ENCODE measurements at regions not wholly inside any gene's neighbourhood (a gene's known extent, or its start where the extent isn't known, plus 50 kb on each side); places are given as distances from the start of the nearest gene placed in this dataset.

DNA sequence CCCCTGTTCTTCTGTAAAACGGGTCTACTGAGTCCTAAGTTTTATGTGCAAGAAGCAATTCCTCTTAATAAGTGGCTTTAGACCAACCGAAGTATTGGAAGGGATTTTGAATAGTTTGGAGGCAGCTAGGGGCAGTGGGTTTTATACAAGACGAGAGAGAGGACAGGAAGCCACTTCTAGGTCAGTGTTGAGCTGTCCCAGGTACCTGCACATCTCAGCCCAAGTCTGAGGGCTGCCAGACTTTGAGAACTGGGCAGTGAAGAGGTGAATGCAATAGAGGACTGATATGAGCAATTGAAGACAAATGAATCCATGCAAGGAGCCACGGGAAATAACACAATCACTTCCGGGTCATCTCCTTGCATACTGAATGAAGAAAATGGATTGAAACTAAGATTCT lies 273.5 kb downstream of the KLF6 start:
- TF ChIP-seq POLR2AphosphoS5 (IDR thresholded peaks at IDR 0.05) (no peak), POLR2A (IDR thresholded peaks at IDR 0.05) (no peak), EP300 (IDR thresholded peaks at IDR 0.05) (no peak)
- TF ChIP-seq, protein P1, sequence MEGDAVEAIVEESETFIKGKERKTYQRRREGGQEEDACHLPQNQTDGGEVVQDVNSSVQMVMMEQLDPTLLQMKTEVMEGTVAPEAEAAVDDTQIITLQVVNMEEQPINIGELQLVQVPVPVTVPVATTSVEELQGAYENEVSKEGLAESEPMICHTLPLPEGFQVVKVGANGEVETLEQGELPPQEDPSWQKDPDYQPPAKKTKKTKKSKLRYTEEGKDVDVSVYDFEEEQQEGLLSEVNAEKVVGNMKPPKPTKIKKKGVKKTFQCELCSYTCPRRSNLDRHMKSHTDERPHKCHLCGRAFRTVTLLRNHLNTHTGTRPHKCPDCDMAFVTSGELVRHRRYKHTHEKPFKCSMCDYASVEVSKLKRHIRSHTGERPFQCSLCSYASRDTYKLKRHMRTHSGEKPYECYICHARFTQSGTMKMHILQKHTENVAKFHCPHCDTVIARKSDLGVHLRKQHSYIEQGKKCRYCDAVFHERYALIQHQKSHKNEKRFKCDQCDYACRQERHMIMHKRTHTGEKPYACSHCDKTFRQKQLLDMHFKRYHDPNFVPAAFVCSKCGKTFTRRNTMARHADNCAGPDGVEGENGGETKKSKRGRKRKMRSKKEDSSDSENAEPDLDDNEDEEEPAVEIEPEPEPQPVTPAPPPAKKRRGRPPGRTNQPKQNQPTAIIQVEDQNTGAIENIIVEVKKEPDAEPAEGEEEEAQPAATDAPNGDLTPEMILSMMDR (IDR thresholded peaks at IDR 0.05) = no peak
- no peak for DNase-seq
- Histone ChIP-seq H3K27me3 (no peaks in the 10 kb centered on the region), H3K4me3 (no peak overlapping the region), H3K36me3 (no peaks in the 10 kb centered on the region), H3K27ac (no peak overlapping the region), H3K9me3 (no peaks in the 10 kb centered on the region), H3K4me1 (no peaks in the 10 kb centered on the region)
- 69 to 84% (median 83%) methylated on average over 5 of the region's 5 CpGs for WGBS, 5 donors
- intact Hi-C loops (cut with DNase I; ENCODE audit: low total_unique reads) = no loop called here

DNA sequence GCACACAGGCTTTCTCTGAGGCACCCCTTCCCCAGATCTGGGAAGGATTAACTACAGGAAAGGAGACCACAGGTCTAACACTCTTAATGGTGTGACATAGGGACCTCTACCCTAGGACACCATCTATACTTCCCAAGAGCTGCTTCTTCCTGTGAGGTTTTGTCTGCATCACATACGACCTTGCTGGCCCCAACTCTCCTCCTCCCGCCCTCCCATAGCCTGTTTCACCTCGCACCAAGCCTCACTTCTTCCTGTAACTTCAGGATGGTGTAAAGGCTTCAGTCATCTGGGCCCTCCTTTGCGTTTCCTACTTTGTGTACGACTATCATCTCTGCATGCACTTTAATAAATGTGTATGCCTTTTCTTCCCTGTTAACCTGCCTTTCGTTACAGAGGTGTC lies 274.3 kb downstream of the KLF6 start:
- intact Hi-C loops (cut with DNase I; ENCODE audit: low total_unique reads) = no loop called here
- TF ChIP-seq EP300 (IDR thresholded peaks at IDR 0.05) = no peak
- no peak for TF ChIP-seq POLR2AphosphoS5 (IDR thresholded peaks at IDR 0.05)
- TF ChIP-seq, protein P1 (IDR thresholded peaks at IDR 0.05) = no peak
- TF ChIP-seq POLR2A (IDR thresholded peaks at IDR 0.05) = no peak
- 73 to 84% (median 77%) methylated on average over 6 of the region's 6 CpGs for WGBS, 5 donors
- Histone ChIP-seq H3K4me1 (no peaks in the 10 kb centered on the region), H3K9me3 (no peaks in the 10 kb centered on the region), H3K4me3 (no peak overlapping the region), H3K27ac (no peak overlapping the region), H3K36me3 (no peaks in the 10 kb centered on the region), H3K27me3 (no peaks in the 10 kb centered on the region)
- DNase-seq = no peak

DNA sequence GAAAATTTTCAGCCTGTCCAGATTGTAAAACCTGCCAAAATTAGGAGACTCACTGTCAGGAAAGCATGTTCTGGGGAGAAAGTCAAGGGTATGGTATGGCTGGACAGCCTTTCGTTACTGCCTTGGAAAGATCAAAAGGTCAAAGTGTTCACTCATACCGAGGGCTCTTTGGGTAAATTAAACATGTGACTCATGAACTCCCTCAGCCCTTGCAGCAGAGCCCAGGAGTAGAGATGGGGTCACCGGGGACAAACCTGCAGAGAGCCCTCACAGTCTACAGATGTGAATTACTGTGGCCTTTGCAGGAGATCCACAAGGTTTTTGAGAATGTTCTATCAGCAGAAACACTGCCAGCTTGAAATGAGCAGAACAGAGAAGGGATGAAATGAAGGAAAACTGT lies 275.7 kb downstream of the KLF6 start:
- DNase-seq = no peak
- Histone ChIP-seq H3K4me3 (no peak overlapping the region), H3K9me3 (no peaks in the 10 kb centered on the region), H3K27ac (no peak overlapping the region), H3K4me1 (no peaks in the 10 kb centered on the region), H3K36me3 (no peaks in the 10 kb centered on the region), H3K27me3 (no peaks in the 10 kb centered on the region)
- intact Hi-C loops (cut with DNase I; ENCODE audit: low total_unique reads) = no loop called here
- WGBS, 5 donors = 48 to 65% (median 64%) methylated on average over 3 of the region's 3 CpGs
- no peak for TF ChIP-seq EP300 (IDR thresholded peaks at IDR 0.05)
- TF ChIP-seq POLR2A (IDR thresholded peaks at IDR 0.05) = no peak
- TF ChIP-seq POLR2AphosphoS5 (IDR thresholded peaks at IDR 0.05) = no peak
- TF ChIP-seq, protein P1 (IDR thresholded peaks at IDR 0.05) = no peak

DNA sequence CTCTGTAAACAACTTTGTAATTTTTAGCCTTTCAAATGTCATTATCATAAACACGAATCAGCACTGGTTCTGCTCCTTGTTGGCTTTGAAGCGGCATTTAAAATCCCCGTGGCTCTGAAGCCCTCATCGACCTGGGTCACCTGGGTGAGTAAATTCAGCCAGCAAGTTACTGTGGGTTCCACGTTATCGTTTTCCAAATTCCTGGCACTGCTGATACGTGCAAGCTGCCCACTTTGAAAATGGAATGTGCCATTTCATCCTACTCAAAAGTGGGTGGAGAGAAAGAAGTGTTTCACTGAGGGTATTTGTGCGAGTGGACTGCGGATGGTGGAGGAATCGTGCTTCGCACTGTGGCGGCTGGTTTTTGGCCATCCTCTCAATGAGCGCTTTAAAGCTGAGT lies 281.7 kb downstream of the KLF6 start:
- 83 to 91% (median 89%) methylated on average over 13 of the region's 13 CpGs for WGBS, 5 donors
- Histone ChIP-seq H3K27ac (no peak overlapping the region), H3K27me3 (no peaks in the 10 kb centered on the region), H3K36me3 (no peaks in the 10 kb centered on the region), H3K4me3 (no peak overlapping the region), H3K4me1 (peaks cover 0 to 6% (median 0%) of the 10 kb centered on the region in 4 donors), H3K9me3 (no peaks in the 10 kb centered on the region)
- intact Hi-C loops (cut with DNase I; ENCODE audit: low total_unique reads) = no loop called here
- TF ChIP-seq, protein P1 (IDR thresholded peaks at IDR 0.05) = no peak
- DNase-seq = no peak

Measured in stomach (tissue), 8 donors.